T-helper 2 cell treated with Interferon-gamma antibody and Interleukin-4, amounts not matched to agents 5 μg/mL and 100 μg/mL, for 36 hours (primary cell): ENCODE measurements at regions not wholly inside any gene's neighbourhood (a gene's known extent, or its start where the extent isn't known, plus 50 kb on each side); places are given as distances from the start of the nearest gene placed in this dataset.

Experiments
- DNase-seq: peaks from one replicate; pipeline ENCODE4 v3.0.0; 2021; ENCODE audit warnings: low spot score
- H3K27ac Mint-ChIP-seq: one replicate; pipeline ENCODE4 v1.8.0; 2021; ENCODE audit warnings: mild to moderate bottlenecking, mixed read lengths
- H3K27me3 Mint-ChIP-seq: one replicate; pipeline ENCODE4 v1.8.0; 2021; ENCODE audit warnings: low read depth, mixed read lengths
- H3K36me3 Mint-ChIP-seq: one replicate; pipeline ENCODE4 v1.8.0; 2021; ENCODE audit warnings: low read depth, mixed read lengths
- H3K4me1 Mint-ChIP-seq: one replicate; pipeline ENCODE4 v1.8.0; 2021; ENCODE audit warnings: low read depth, mixed read lengths
- H3K4me3 Mint-ChIP-seq: one replicate; pipeline ENCODE4 v1.8.0; 2022; ENCODE audit warnings: mild to moderate bottlenecking, moderate library complexity, mixed read lengths
- H3K9me3 Mint-ChIP-seq: one replicate; pipeline ENCODE4 v1.8.0; 2021; ENCODE audit warnings: mixed read lengths

- Mint-ChIP-seq H3K9me3 (no peaks in the 10 kb centered on the region), H3K36me3 (no peaks in the 10 kb centered on the region), H3K4me3 (no peak overlapping the region), H3K27me3 (peaks cover 27% of the 10 kb centered on the region), H3K4me1 (no peaks in the 10 kb centered on the region), H3K27ac (no peak overlapping the region)
- no peak for DNase-seq
These were observed 83.9 kb downstream of the UNC5CL start for GRCh38 chr6:40955178-40955545.

- Mint-ChIP-seq H3K27ac (no peak overlapping the region), H3K27me3 (peaks cover 31% of the 10 kb centered on the region), H3K4me1 (no peaks in the 10 kb centered on the region), H3K4me3 (no peak overlapping the region), H3K36me3 (no peaks in the 10 kb centered on the region), H3K9me3 (no peaks in the 10 kb centered on the region)
- DNase-seq, result no peak
These were observed 84.4 kb downstream of the UNC5CL start for GRCh38 chr6:40954446-40955177.

GRCh38 chr6:40953486-40953885 lies 85.5 kb downstream of the UNC5CL start:
- no peak overlapping the region for H3K4me3 Mint-ChIP-seq
- H3K27me3 Mint-ChIP-seq, result peaks cover 32% of the 10 kb centered on the region
- H3K27ac Mint-ChIP-seq, result no peak overlapping the region
- H3K9me3 Mint-ChIP-seq, result no peaks in the 10 kb centered on the region
- H3K4me1 Mint-ChIP-seq, result no peaks in the 10 kb centered on the region
- DNase-seq, result no peak
- no peaks in the 10 kb centered on the region for H3K36me3 Mint-ChIP-seq

- Mint-ChIP-seq H3K4me3 (no peak overlapping the region), H3K4me1 (peaks cover 4% of the 10 kb centered on the region), H3K27me3 (peaks cover 28% of the 10 kb centered on the region), H3K36me3 (no peaks in the 10 kb centered on the region), H3K9me3 (no peaks in the 10 kb centered on the region), H3K27ac (no peak overlapping the region)
- DNase-seq, result no peak
These were observed 87.9 kb downstream of the UNC5CL start for GRCh38 chr6:40950986-40951698.

GRCh38 chr6:40948570-40948969 lies 90.5 kb downstream of the UNC5CL start:
- Mint-ChIP-seq H3K27me3 (peaks cover 19% of the 10 kb centered on the region), H3K36me3 (no peaks in the 10 kb centered on the region), H3K4me3 (no peak overlapping the region), H3K4me1 (peaks cover 4% of the 10 kb centered on the region), H3K9me3 (no peaks in the 10 kb centered on the region), H3K27ac (no peak overlapping the region)
- DNase-seq, result no peak

GRCh38 chr6:40947876-40948526 lies 91.0 kb downstream of the UNC5CL start:
- Mint-ChIP-seq H3K9me3 (no peaks in the 10 kb centered on the region), H3K4me1 (peaks cover 4% of the 10 kb centered on the region), H3K27ac (no peak overlapping the region), H3K36me3 (no peaks in the 10 kb centered on the region), H3K27me3 (peaks cover 19% of the 10 kb centered on the region), H3K4me3 (no peak overlapping the region)
- no peak for DNase-seq

GRCh38 chr6:40946738-40947301 lies 92.2 kb downstream of the UNC5CL start:
- H3K27ac Mint-ChIP-seq, result no peak overlapping the region

GRCh38 chr6:40937491-40937890 lies 101.5 kb downstream of the UNC5CL start:
- Mint-ChIP-seq H3K27ac (no peak overlapping the region), H3K27me3 (peaks cover 26% of the 10 kb centered on the region), H3K4me1 (no peaks in the 10 kb centered on the region), H3K4me3 (no peak overlapping the region), H3K9me3 (no peaks in the 10 kb centered on the region), H3K36me3 (no peaks in the 10 kb centered on the region)
- DNase-seq, result no peak

More at GRCh38 chr6:40946738-40947301, 92.2 kb downstream of the UNC5CL start:
- no peak for DNase-seq
- peaks cover 18% of the 10 kb centered on the region for H3K27me3 Mint-ChIP-seq
- peaks cover 4% of the 10 kb centered on the region for H3K4me1 Mint-ChIP-seq
- H3K36me3 Mint-ChIP-seq, result no peaks in the 10 kb centered on the region
- H3K4me3 Mint-ChIP-seq, result no peak overlapping the region
- H3K9me3 Mint-ChIP-seq, result no peaks in the 10 kb centered on the region

- Mint-ChIP-seq H3K27me3 (peaks cover 23% of the 10 kb centered on the region), H3K9me3 (no peaks in the 10 kb centered on the region), H3K4me3 (no peak overlapping the region), H3K27ac (no peak overlapping the region), H3K4me1 (no peaks in the 10 kb centered on the region), H3K36me3 (no peaks in the 10 kb centered on the region)
- no peak for DNase-seq
These were observed 102.2 kb downstream of the UNC5CL start for GRCh38 chr6:40936818-40937251.

- Mint-ChIP-seq H3K36me3 (no peaks in the 10 kb centered on the region), H3K4me1 (no peaks in the 10 kb centered on the region), H3K4me3 (no peak overlapping the region), H3K27ac (no peak overlapping the region), H3K9me3 (no peaks in the 10 kb centered on the region), H3K27me3 (peaks cover 18% of the 10 kb centered on the region)
- no peak for DNase-seq
These were observed 105.2 kb downstream of the UNC5CL start for GRCh38 chr6:40933864-40934263.

- Mint-ChIP-seq H3K27ac (no peak overlapping the region), H3K27me3 (peaks cover 16% of the 10 kb centered on the region), H3K4me3 (no peak overlapping the region), H3K4me1 (no peaks in the 10 kb centered on the region), H3K36me3 (no peaks in the 10 kb centered on the region), H3K9me3 (no peaks in the 10 kb centered on the region)
- DNase-seq, result no peak
These were observed 106.1 kb downstream of the UNC5CL start for GRCh38 chr6:40932953-40933352.

- Mint-ChIP-seq H3K9me3 (no peaks in the 10 kb centered on the region), H3K4me3 (no peak overlapping the region), H3K36me3 (no peaks in the 10 kb centered on the region), H3K4me1 (no peaks in the 10 kb centered on the region), H3K27me3 (peaks cover 18% of the 10 kb centered on the region), H3K27ac (no peak overlapping the region)
- no peak for DNase-seq
These were observed 106.7 kb downstream of the UNC5CL start for GRCh38 chr6:40932366-40932765.

GRCh38 chr6:40931931-40932330 lies 107.1 kb downstream of the UNC5CL start:
- no peak overlapping the region for H3K4me3 Mint-ChIP-seq
- DNase-seq, result no peak
- H3K27me3 Mint-ChIP-seq, result peaks cover 18% of the 10 kb centered on the region
- no peaks in the 10 kb centered on the region for H3K4me1 Mint-ChIP-seq
- H3K9me3 Mint-ChIP-seq, result no peaks in the 10 kb centered on the region
- no peaks in the 10 kb centered on the region for H3K36me3 Mint-ChIP-seq
- no peak overlapping the region for H3K27ac Mint-ChIP-seq

GRCh38 chr6:40930555-40930954 lies 108.5 kb downstream of the UNC5CL start:
- Mint-ChIP-seq H3K9me3 (no peaks in the 10 kb centered on the region), H3K4me3 (no peak overlapping the region), H3K27me3 (peaks cover 18% of the 10 kb centered on the region), H3K27ac (no peak overlapping the region), H3K4me1 (no peaks in the 10 kb centered on the region), H3K36me3 (no peaks in the 10 kb centered on the region)
- no peak for DNase-seq
